ENCODE measurements at regions not wholly inside any gene's neighbourhood (a gene's known extent, or its start where the extent isn't known, plus 50 kb on each side); places are given as distances from the start of the nearest gene placed in this dataset.
"Not testable (repeated sequence)": the region's sequence is repeated elsewhere in the genome, so short reads cannot be mapped to it uniquely, and the experiment has no call there.

DNA sequence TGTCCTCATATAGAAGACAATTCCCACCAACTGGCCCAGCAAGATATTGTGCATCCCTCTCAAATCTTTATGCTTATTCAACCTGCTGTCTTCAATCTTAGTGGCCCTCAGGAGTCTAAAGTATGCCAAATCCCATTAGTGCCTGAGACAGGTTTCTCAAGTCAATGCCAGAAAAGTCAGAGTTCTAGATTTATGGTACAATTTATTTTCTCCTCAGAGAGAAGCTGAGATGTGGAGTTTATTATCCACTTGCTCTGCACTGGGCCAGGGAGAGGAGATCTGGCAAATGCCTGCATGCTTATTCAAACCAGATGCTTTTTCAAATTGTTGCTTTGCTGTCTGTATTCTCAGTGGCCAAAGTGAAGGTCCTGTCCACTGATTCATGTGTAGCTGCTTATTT is 825.2 kb downstream of the METTL4 start:
- DNase-seq, result no peak

DNA sequence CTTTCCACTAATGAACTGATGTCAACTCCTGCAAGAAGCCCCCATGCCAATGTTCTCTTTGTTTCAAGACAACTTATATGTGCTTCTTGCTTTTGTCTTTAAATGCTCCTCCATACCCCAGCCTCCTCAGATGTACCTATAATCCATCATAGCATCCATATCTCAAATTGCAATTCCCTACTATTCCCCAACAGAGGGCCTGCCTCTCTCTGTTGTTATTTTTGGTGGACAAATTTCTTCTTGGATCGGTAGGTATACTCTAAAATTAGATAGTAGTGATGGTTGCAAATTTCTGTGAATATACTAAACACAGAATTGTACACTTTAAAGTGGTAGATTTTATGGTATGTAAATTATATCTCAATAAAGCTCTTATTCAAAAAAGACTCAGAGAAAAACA is 820.1 kb downstream of the METTL4 start:
- no peak for DNase-seq

DNA sequence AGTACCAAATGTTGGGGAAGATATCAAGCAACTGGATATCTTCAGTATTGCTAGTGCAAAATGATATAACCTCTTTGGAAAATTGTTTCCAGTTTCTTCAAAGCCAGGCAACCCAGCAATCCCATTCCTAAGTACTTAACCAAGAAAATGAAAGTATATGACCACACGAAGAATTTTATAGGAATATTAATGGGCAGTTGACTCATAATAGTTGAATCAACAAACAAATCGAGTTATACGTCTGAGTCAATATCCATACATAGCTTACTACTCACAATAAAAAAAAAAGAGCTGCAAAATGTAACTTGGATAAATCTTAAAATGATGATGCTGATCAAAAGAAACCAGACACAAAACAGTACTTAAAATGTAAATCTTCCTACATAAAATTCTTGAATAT is 810.4 kb downstream of the METTL4 start:
- DNase-seq, result no peak

- no peak for DNase-seq
These were observed 797.0 kb downstream of the METTL4 start for GRCh38 chr18:1774261-1774660.

DNA sequence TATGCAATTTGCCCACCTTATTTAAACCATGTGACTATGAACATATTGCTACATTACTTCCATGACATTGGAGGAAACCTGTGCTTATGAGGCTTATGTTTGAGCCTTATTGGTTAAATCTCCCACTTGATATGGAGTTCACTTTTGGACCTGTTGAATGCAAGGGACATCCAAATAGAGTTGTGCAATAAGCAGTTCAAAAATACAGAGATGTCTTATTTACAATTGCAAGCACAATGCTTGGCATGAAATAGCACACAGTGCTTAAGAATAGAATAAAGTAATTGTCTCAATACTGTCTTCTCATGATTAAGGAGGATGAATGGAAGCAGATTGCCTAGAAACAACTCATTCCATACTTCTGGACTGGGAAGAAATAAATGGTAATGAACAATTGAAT is 793.5 kb downstream of the METTL4 start:
- no peak for DNase-seq

DNA sequence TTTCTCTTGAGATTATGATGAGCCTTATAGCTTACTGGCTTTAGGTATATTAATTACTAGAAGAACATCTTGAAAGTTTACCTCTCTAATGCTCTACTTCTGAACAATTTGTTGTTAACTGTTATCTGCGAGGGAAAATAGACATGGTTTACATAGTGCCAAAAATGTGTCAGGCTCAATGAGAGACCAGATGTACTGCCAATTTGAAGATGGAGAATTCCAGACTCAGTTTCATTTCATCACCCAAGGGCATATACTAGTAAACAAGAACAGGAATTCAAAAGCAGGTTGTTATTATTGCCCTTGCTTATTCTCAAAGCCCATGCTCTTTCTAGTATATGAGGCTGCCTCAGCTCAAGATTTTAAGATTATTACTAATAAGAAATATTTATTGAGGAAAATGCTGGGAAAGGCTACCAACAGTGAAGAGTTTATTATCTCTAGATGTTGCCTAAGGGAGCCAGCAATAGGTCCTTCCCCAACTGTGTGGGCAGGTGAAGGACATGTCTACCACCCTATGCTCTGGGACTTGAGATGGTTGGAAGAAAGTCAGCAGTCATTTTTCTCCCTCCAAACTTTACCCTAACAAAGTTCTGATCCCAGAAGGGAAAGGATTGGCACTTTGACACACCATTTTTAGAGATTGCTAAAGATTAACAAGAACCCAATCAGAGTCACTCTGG is 792.7 kb downstream of the METTL4 start:
- no peak for DNase-seq

GRCh38 chr18:1779587-1779986 is 791.7 kb downstream of the METTL4 start:
- DNase-seq, result no peak

DNA sequence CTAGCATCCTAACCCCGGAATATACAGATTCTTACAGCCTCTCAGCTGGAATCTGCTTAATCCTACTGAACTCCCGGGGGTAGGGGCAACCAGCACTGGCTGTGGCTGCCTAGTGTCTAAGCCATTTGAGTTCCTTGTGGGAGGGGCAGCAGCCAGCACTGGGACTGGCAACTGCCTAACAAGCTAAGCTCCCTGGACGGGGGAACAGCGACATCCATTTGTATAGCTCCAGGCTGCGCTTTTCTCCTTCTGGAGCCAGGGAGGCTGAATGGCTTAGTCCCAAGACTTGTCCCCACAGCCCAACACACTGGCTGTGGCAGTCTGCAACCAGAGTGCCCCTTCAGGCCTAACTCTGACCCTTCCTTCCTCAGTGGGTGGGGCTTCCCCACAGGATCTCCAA is 787.2 kb downstream of the METTL4 start:
- no peak for DNase-seq

DNA sequence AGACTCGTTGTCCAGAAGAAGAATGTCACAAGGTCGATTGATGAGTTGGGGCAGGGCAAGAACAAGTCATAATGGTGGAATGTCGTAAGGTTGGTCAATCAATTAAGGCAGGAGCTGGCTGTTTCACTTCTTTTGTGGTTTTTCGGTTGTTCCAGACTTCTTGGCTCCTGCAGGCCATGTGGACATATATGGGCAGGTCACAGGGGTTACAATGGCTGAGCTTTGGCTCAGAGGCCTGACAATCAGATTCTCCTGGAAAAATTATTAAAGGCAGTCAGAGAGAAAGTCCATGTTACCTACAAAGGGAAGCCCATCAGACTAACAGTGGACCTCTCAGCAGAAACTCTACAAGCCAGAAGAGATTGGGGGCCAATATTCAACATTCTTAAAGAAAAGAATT is 785.3 kb downstream of the METTL4 start:
- DNase-seq, result not testable (repeated sequence)

DNA sequence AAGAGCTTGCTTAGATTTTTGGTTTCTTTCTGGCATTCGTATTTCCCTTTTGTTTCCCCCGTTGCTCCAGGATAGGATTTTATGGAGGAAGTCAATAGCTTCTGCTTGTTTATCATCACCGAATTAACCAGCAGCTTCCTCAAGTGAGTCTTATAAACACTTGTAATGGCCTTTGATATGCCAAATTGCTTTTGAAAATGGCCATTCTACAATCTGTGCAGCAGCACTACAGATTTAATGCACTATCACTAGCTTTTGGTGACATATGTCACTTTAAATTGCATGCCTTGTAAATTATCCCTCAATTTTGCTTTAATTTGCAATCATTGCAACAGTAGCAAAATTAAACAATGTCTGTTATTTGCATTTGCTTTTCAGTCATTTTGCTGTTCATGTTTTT is 774.7 kb downstream of the METTL4 start:
- DNase-seq, result no peak

- DNase-seq, result no peak
These were observed 774.1 kb downstream of the METTL4 start for GRCh38 chr18:1797235-1797634.

- no peak for DNase-seq
These were observed 765.8 kb downstream of the METTL4 start for GRCh38 chr18:1805521-1805920.

DNA sequence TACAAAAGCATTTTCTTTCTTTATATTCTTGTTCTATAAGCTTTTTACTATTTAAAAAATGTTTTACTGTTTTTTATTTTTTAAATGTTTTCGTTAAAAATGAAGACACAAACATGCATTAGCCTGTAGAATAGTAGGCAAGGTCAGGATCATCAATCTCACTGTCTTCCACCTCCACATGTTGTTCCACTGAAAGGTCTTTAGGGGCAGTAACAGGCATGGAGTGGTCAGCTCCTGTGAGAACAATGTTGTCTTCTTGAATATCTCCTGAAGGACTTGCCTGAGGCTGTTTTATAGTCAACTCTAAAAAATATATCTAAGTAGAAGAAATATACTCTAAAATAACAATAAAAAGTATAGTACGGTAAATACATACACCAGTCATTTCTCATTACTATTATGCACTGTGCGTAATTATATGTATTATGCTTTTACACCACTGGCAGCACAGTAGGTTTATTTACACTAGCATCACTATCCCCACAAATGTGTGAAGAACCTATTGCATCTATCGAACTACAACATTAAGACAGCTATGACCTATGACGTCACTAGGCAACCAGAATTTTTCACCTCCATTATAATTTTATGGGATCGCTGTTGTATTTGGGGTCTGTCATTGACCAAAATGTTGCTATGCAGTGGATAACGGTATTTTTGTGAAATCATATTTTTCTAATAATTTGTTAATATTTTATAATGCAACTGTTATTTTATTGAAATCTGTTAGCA is 764.3 kb downstream of the METTL4 start:
- DNase-seq, result no peak

DNA sequence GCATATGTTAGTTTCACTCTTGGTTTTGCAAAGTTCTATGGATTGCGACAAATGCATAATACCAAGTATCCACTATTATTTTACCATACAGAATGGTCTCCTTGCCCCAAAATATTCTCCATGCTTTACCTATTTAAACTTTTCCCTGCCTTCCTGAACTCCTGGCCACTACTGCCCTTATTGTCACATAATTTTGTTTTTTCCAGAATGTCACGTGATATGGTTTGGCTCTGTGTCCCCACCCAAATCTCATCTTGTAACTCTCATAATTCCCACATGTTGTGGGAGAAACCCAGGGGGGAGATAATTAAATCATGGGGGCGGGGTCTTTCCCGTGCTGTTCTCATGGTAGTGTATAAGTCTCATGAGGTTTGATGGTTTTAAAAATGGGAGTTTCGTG is 760.0 kb downstream of the METTL4 start:
- no peak for DNase-seq

GRCh38 chr18:1825296-1825695 is 746.0 kb downstream of the METTL4 start:
- DNase-seq, result no peak

- DNase-seq, result no peak
These were observed 730.4 kb downstream of the METTL4 start for GRCh38 chr18:1840878-1841277.

DNA sequence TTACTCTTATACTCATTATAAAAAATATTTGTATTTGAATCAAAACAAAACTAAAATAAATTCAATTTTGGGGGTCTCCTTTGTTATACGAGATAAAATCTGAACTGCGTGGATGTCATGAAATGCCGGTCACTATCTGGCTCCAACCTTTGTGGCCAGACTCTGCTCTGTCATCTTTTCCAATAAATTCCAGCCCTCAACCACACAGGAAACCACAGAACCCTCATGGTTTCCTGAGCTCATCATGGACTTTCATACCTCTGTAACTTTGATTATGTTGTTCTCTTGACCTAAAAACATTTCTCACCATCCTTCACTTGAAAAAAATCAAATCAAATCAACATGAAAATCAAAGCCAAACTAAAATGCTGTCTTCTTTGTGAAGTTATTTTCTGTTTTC is 724.7 kb downstream of the METTL4 start:
- DNase-seq, result no peak

DNA sequence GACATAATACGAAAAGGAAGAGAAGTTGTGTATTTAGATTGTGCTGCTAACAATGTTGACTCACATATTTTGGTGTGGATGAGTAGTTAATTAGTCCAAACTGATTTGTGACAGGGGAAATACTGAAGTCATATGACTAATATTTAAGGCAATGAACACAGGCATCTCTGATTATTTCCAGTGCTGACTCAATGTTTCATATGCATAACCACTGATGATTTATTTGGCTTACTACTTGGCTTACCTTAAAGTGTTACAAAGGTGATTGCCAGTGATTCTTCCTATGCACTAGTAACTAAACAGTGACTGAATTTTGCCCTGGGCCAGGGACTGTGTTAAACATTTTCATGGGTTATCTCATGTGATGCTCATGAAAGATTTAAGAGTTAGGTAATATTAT is 722.6 kb downstream of the METTL4 start:
- DNase-seq, result no peak

DNA sequence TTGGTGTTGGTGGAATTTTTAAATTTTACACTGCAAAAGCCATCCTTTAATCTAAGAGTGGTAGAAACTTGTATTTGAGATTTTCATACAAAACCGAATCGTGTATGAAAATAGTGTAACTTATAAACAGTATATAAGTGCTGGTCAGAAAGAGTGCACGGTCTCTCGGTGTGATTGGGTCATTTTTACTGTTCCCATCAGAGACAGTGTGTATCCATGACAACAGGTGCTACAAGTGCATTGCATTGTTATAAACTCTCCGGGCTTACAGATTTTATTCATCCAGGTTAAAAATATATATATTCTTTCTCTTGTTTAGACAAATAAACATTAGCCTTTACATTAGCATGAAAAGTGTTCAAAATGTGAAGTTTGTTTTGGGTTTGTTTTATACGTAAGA is 721.9 kb downstream of the METTL4 start:
- no peak for DNase-seq

DNA sequence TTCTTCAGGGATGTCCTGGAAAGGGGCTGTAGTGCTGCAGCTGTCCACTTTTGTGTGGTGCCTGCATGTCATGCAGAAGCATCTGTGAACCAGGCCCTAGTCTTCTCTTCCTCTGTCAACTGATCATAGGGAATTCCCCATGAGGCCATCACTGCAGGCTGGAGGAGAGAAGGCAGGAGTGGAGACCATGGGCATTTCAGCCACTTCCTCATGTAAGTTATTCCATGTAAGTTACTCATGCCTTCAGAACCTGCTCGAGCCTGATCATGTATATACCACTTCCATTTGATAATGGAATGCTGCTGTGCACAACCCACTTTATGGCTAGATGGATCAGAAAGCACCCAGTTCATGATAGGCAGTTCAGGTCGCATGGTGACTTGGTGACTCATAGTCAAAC is 714.0 kb downstream of the METTL4 start:
- not testable (repeated sequence) for DNase-seq

DNA sequence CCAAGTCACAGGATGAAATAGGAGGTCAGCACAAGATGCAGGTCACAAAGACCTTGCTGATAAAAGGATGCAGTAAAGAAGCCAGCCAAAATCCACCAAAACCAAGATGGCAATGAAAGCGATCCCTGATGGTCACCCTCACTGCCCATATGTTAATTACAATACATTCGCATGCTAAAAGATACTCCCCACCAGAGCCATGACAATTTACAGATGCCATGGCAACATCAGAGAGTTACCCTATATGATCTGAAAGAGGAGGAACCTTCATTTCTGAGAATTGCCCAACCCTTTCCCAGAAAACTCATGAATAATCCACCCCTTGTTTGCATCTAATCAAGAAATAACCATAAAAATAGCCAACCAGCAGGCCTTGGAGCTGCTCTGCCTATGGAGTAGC is 709.8 kb downstream of the METTL4 start:
- DNase-seq, result no peak

GRCh38 chr18:1865869-1866268 is 705.4 kb downstream of the METTL4 start:
- no peak for DNase-seq

- no peak for DNase-seq
These were observed 699.0 kb downstream of the METTL4 start for GRCh38 chr18:1872274-1872673.

DNA sequence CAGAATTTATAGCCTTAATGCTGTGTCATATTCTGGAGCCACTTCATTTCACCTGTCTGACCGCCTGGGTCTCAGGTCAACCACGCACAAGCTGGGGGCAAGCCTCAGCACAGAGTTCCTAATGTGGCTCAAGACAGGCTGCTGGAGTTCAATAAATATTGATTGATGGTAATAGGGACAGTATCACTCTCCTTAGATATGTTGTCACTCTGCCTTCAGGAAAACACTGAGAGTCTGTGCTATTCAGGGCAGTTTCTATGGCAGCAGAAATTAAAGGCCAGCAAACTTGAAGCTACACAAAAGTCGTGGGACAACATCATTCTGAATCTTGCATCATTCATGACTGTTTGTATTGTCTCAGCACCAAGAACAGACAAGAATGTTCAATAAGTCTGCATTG is 696.1 kb downstream of the METTL4 start:
- no peak for DNase-seq

- DNase-seq, result no peak
These were observed 686.7 kb downstream of the METTL4 start for GRCh38 chr18:1884623-1885022.

Measured in RPMI8226 (cell line).